ENCODE measurements at regions not wholly inside any gene's neighbourhood (a gene's known extent, or its start where the extent isn't known, plus 50 kb on each side); places are given as distances from the start of the nearest gene placed in this dataset.

DNA sequence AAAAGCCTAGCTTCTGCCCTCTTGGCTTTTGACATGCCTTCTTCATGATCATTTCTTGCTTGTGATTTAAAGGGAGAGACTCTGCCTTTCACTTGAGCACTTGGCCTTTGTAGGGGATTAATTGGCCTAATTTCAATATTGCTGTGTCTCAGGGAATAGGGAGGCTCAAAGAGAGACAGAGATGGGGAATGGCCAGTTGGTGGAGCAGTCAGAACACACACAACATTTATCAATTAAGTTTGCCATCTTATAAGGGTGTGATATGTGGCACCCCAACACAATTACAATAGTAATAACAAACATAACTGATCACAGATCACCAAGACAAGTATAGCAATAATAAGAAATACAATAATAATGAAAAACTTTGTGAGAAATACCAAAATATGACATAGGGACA is 122.5 kb upstream of the VCX start:
- H3K9ac ChIP-seq (ENCODE audit: low read length), result no peak overlapping the region
- H3K4me2 ChIP-seq (replicated peaks; ENCODE audit: low read depth, low read length, poor library complexity, severe bottlenecking), result no peak overlapping the region
- no peak for DNase-seq
- H3K27ac ChIP-seq (ENCODE audit: low read length in 2 of 2), result no peak overlapping the region
- ChIA-PET POLR2A (no interaction called here), CTCF (no interaction called here)
- Mint-ChIP-seq H3K27me3 (no peaks in the 10 kb centered on the region), H3K9me3 (ENCODE audit: insufficient read depth) (no peaks in the 10 kb centered on the region), H3K4me3 (no peak overlapping the region), H3K4me1 (no peaks in the 10 kb centered on the region), H3K27ac (no peak overlapping the region)
- no peak overlapping the region for H2AFZ ChIP-seq (ENCODE audit: insufficient read depth, low read depth, low read length, poor library complexity, severe bottlenecking)
- no peak for TF ChIP-seq EZH2 (IDR thresholded peaks at IDR 0.05; ENCODE audit: borderline replicate concordance, insufficient read depth, low read depth, low read length, poor library complexity, severe bottlenecking)
- TF ChIP-seq, protein P1, sequence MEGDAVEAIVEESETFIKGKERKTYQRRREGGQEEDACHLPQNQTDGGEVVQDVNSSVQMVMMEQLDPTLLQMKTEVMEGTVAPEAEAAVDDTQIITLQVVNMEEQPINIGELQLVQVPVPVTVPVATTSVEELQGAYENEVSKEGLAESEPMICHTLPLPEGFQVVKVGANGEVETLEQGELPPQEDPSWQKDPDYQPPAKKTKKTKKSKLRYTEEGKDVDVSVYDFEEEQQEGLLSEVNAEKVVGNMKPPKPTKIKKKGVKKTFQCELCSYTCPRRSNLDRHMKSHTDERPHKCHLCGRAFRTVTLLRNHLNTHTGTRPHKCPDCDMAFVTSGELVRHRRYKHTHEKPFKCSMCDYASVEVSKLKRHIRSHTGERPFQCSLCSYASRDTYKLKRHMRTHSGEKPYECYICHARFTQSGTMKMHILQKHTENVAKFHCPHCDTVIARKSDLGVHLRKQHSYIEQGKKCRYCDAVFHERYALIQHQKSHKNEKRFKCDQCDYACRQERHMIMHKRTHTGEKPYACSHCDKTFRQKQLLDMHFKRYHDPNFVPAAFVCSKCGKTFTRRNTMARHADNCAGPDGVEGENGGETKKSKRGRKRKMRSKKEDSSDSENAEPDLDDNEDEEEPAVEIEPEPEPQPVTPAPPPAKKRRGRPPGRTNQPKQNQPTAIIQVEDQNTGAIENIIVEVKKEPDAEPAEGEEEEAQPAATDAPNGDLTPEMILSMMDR (IDR thresholded peaks at IDR 0.05), result no peak
- H4K20me1 ChIP-seq (ENCODE audit: control insufficient read depth, insufficient read depth, low read length, poor library complexity, severe bottlenecking), result no peaks in the 10 kb centered on the region
- no peaks in the 10 kb centered on the region for H3K27me3 ChIP-seq (replicated peaks in 1 of 4; ENCODE audit: control extremely low read depth in 1 of 4, control insufficient read depth in 3 of 4, insufficient read depth in 4 of 4, low read length in 3 of 4)
- ATAC-seq (ENCODE audit: low read depth), result no peak
- H3K79me2 ChIP-seq (ENCODE audit: control insufficient read depth, insufficient read depth, low read length), result no peaks in the 10 kb centered on the region
- H3K36me3 ChIP-seq (replicated peaks in 1 of 2; ENCODE audit: control extremely low read depth in 1 of 2, control insufficient read depth in 1 of 2, extremely low read depth in 1 of 2, insufficient read depth in 2 of 2, low read length in 1 of 2), result no peaks in the 10 kb centered on the region
- no peaks in the 10 kb centered on the region for H3K4me1 ChIP-seq (ENCODE audit: control insufficient read depth in 2 of 2, insufficient read depth in 2 of 2, low read length in 2 of 2)
- H3K4me3 ChIP-seq (ENCODE audit: control extremely low read depth in 1 of 5, extremely low read depth in 1 of 5, insufficient read depth in 1 of 5, low read depth in 2 of 5, low read length in 4 of 5), result no peak overlapping the region
- intact Hi-C loops (cut with micrococcal nuclease), result no loop called here
- no peaks in the 10 kb centered on the region for H3K9me3 ChIP-seq (ENCODE audit: control extremely low read depth in 1 of 3, control insufficient read depth in 2 of 3, insufficient read depth in 1 of 3, low read length in 2 of 3)

DNA sequence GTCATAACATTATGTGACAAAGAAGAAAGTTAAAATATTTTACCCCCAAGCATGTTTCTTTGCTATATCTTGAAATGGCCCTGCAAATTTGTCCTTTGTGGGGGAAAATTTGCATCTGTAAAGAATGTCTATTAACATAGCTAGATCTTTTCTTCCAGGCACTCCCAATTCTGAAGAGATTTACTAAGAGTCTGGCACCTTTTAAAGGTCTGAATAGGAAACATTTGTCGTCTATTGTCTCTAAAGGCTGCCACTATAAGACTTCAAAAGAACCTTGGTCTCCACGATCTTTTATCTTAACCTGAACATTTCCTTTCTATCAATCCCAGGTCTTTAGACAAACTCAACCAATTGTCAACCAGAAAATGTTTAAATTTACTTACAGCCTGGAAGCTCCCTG is 128.6 kb upstream of the VCX start:
- no peaks in the 10 kb centered on the region for H3K9me3 ChIP-seq (ENCODE audit: control extremely low read depth in 1 of 3, control insufficient read depth in 2 of 3, insufficient read depth in 1 of 3, low read length in 2 of 3)
- H2AFZ ChIP-seq (ENCODE audit: insufficient read depth, low read depth, low read length, poor library complexity, severe bottlenecking), result no peak overlapping the region
- ChIA-PET CTCF (no interaction called here), POLR2A (no interaction called here)
- H3K27ac Mint-ChIP-seq, result no peak overlapping the region
- H3K4me2 ChIP-seq (replicated peaks; ENCODE audit: low read depth, low read length, poor library complexity, severe bottlenecking), result no peak overlapping the region
- TF ChIP-seq, protein P1 (IDR thresholded peaks at IDR 0.05), result no peak
- TF ChIP-seq EZH2 (IDR thresholded peaks at IDR 0.05; ENCODE audit: borderline replicate concordance, insufficient read depth, low read depth, low read length, poor library complexity, severe bottlenecking), result no peak
- H3K4me1 ChIP-seq (ENCODE audit: control insufficient read depth in 2 of 2, insufficient read depth in 2 of 2, low read length in 2 of 2), result no peaks in the 10 kb centered on the region
- ATAC-seq (ENCODE audit: low read depth), result no peak
- WGBS (ENCODE audit: insufficient coverage), result 40% methylated on average over 1 of the region's 2 CpGs
- no peaks in the 10 kb centered on the region for H3K79me2 ChIP-seq (ENCODE audit: control insufficient read depth, insufficient read depth, low read length)
- no peaks in the 10 kb centered on the region for H3K27me3 ChIP-seq (replicated peaks in 1 of 4; ENCODE audit: control extremely low read depth in 1 of 4, control insufficient read depth in 3 of 4, insufficient read depth in 4 of 4, low read length in 3 of 4)
- H3K4me1 Mint-ChIP-seq, result no peaks in the 10 kb centered on the region
- H3K4me3 ChIP-seq (ENCODE audit: control extremely low read depth in 1 of 5, extremely low read depth in 1 of 5, insufficient read depth in 1 of 5, low read depth in 2 of 5, low read length in 4 of 5), result no peak overlapping the region
- H3K27me3 Mint-ChIP-seq, result no peaks in the 10 kb centered on the region
- no peak for DNase-seq
- H3K9ac ChIP-seq (ENCODE audit: low read length), result no peak overlapping the region
- no peaks in the 10 kb centered on the region for H3K36me3 ChIP-seq (replicated peaks in 1 of 2; ENCODE audit: control extremely low read depth in 1 of 2, control insufficient read depth in 1 of 2, extremely low read depth in 1 of 2, insufficient read depth in 2 of 2, low read length in 1 of 2)
- no peaks in the 10 kb centered on the region for H4K20me1 ChIP-seq (ENCODE audit: control insufficient read depth, insufficient read depth, low read length, poor library complexity, severe bottlenecking)
- intact Hi-C loops (cut with micrococcal nuclease), result no loop called here
- H3K27ac ChIP-seq (ENCODE audit: low read length in 2 of 2), result no peak overlapping the region
- H3K4me3 Mint-ChIP-seq, result no peak overlapping the region
- no peaks in the 10 kb centered on the region for H3K9me3 Mint-ChIP-seq (ENCODE audit: insufficient read depth)

All from B cell (primary cell).